Left ventricle myocardium inferior (tissue), 1 donor: ENCODE measurements at regions not wholly inside any gene's neighbourhood (a gene's known extent, or its start where the extent isn't known, plus 50 kb on each side); places are given as distances from the start of the nearest gene placed in this dataset.

Experiments used
- DNase-seq: peaks from one replicate; pipeline ENCODE4 v3.0.0-alpha.2; 2020
- H3K27ac ChIP-seq: fragments of 200-600 bp; replicated peaks from 2 replicates; pipeline ENCODE4 v1.8.0; 2021
- H3K27me3 ChIP-seq: fragments of 200-600 bp; 2 replicates; pipeline ENCODE4 v1.8.0; 2021; ENCODE audit warnings: low read depth
- H3K36me3 ChIP-seq: fragments of 200-600 bp; 2 replicates; pipeline ENCODE4 v1.8.0; 2021
- H3K4me1 ChIP-seq: fragments of 200-600 bp; 2 replicates; pipeline ENCODE4 v1.8.0; 2021
- H3K4me3 ChIP-seq: fragments of 200-600 bp; 2 replicates; pipeline ENCODE4 v1.8.0; 2021; ENCODE audit warnings: mild to moderate bottlenecking, moderate library complexity
- H3K9me3 ChIP-seq: fragments of 200-600 bp; replicated peaks from 2 replicates; pipeline ENCODE4 v1.8.0; 2021
- intact Hi-C: fragments of 100-400 bp; cut with micrococcal nuclease; formaldehyde crosslinking; loops from one replicate; pipeline ENCODE4 v1.11.0; 2022
- TF ChIP-seq, protein P1 (sequence below): fragments of 200-600 bp; IDR thresholded peaks from 2 replicates; pipeline ENCODE4 v1.8.0; 2021; ENCODE audit warnings: antibody characterized with exemption, mild to moderate bottlenecking, borderline replicate concordance
- donor health status: DM: no; HTN: yes; CAD: no; lungs with severe emphysema.

DNA sequence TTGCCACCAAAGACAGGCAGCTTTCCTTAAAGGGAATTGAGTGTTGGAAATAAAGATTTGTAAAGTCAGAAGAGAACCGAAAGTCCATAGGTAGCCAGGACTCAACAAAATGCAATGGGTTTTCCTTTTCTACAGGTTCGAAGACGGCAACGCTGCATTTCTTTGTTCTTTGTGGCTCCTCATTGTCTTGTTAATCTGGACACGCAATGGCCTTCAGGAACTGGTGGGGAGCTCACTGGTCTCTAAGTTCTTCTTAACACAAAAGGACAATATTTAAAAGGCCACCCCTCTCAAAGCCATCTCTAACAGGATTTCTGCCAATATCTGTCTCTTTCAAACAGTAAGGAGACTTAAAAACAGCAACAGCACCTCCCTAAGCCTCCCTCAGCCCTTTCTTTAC, 170.6 kb downstream of the RMI1 start:
- Histone ChIP-seq H3K36me3 (no peaks in the 10 kb centered on the region), H3K4me3 (no peak overlapping the region), H3K4me1 (peaks cover 17% of the 10 kb centered on the region), H3K27me3 (no peaks in the 10 kb centered on the region), H3K27ac (no peak overlapping the region), H3K9me3 (no peaks in the 10 kb centered on the region)
- DNase-seq = no peak
- TF ChIP-seq, protein P1, sequence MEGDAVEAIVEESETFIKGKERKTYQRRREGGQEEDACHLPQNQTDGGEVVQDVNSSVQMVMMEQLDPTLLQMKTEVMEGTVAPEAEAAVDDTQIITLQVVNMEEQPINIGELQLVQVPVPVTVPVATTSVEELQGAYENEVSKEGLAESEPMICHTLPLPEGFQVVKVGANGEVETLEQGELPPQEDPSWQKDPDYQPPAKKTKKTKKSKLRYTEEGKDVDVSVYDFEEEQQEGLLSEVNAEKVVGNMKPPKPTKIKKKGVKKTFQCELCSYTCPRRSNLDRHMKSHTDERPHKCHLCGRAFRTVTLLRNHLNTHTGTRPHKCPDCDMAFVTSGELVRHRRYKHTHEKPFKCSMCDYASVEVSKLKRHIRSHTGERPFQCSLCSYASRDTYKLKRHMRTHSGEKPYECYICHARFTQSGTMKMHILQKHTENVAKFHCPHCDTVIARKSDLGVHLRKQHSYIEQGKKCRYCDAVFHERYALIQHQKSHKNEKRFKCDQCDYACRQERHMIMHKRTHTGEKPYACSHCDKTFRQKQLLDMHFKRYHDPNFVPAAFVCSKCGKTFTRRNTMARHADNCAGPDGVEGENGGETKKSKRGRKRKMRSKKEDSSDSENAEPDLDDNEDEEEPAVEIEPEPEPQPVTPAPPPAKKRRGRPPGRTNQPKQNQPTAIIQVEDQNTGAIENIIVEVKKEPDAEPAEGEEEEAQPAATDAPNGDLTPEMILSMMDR = no peak
- intact Hi-C loops = no loop called here

DNA sequence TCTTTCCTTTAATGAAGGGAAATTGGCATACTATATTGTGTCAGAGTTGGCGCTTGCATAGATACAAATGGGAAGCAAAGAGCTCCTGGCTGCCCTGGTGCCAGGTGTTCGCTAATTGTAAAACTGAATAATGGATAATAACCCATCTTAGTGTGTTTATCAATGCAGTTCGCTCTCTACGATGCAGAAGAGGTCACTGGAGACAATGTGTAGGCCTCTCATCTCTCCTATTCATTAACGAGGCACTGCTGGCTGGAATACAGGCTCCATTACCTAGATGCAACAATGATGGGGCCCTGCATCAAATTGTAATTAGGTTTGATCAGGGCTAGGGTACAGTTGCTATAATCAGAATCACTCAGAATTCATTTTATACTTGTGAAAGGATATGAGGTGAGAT, 171.0 kb downstream of the RMI1 start:
- H3K27me3 ChIP-seq = no peaks in the 10 kb centered on the region
- intact Hi-C loops = no loop called here
- H3K4me1 ChIP-seq = peaks cover 13% of the 10 kb centered on the region
- no peak for DNase-seq
- no peak overlapping the region for H3K4me3 ChIP-seq
- TF ChIP-seq, protein P1 = no peak
- no peaks in the 10 kb centered on the region for H3K36me3 ChIP-seq
- no peaks in the 10 kb centered on the region for H3K9me3 ChIP-seq
- no peak overlapping the region for H3K27ac ChIP-seq

DNA sequence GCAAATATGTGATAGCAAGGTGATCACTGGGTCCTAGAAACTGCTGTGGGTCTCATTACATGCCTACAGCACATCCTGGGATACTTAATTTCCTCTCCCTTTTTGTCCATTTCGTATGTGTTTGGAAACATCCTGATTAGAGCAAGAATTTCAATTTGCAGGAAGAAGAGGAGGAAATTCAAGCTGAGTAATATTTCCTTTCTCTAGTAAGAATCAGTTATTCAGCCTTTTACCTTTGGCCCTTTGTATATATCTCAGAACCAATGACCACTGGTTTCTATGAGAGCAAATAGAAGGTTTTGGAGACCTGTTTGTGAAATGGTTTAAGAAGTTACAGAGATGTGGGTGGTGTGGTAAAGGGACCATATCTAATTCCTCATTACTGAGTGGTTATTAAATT, 171.6 kb downstream of the RMI1 start:
- Histone ChIP-seq H3K36me3 (no peaks in the 10 kb centered on the region), H3K9me3 (no peaks in the 10 kb centered on the region), H3K27ac (no peak overlapping the region), H3K4me3 (no peak overlapping the region), H3K4me1 (peaks cover 7% of the 10 kb centered on the region), H3K27me3 (no peaks in the 10 kb centered on the region)
- no peak for DNase-seq
- intact Hi-C loops = no loop called here
- TF ChIP-seq, protein P1 = no peak

DNA sequence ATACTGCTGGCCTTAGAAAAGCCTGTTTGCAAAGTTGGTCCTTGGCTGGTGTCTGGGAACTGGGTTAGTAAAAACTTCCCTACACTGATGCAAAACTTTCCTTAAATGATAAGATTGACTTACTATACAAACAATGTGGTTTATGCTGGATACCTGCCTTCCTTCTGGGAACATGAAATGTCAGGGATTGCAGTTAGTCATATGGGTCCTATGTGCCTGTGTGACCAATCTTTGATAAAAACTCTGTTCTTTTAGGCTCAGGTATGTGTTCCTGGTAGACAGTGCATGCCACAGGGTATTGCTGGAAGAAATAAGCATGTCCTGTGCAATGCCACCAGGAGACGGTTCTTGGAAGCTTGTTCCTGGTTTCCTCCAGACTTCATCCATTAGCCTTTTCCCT, 173.3 kb downstream of the RMI1 start:
- Histone ChIP-seq H3K36me3 (no peaks in the 10 kb centered on the region), H3K27me3 (no peaks in the 10 kb centered on the region), H3K27ac (no peak overlapping the region), H3K4me1 (no peaks in the 10 kb centered on the region), H3K9me3 (no peaks in the 10 kb centered on the region), H3K4me3 (no peak overlapping the region)
- DNase-seq = no peak
- TF ChIP-seq, protein P1 = no peak
- intact Hi-C loops = no loop called here

DNA sequence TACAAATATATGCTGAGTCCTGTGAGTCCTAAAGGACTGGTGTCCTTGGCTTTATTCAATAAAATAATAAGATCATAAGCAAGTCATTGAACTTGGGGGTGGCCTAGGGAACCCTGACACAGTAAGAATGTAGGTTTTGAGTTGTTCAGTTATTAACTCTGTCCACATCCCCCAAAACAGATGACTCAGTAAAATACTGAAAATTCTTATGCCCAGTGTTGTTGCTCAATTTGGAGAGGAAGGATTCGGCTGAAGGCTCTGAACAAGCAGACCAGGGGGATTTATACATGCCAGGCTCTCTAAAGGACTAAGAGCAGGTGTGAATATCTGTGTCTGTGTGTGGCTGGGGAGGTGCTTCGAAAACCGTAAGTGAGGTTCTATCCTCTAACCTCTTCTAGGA, 173.7 kb downstream of the RMI1 start:
- Histone ChIP-seq H3K9me3 (no peaks in the 10 kb centered on the region), H3K27me3 (no peaks in the 10 kb centered on the region), H3K27ac (no peak overlapping the region), H3K4me3 (no peak overlapping the region), H3K36me3 (no peaks in the 10 kb centered on the region), H3K4me1 (no peaks in the 10 kb centered on the region)
- intact Hi-C loops = no loop called here
- DNase-seq = no peak
- TF ChIP-seq, protein P1 = no peak
